HFFc6 (cell line): ENCODE measurements at regions not wholly inside any gene's neighbourhood (a gene's known extent, or its start where the extent isn't known, plus 50 kb on each side); places are given as distances from the start of the nearest gene placed in this dataset.

Experiments
- DNase-seq: peaks from one replicate; pipeline ENCODE4 v3.0.0-alpha.2; 2018
- H3K27ac Mint-ChIP-seq: 2 replicates; pipeline ENCODE4 v1.8.0; 2020; ENCODE audit warnings: mild to moderate bottlenecking, mixed read lengths
- H3K27me3 Mint-ChIP-seq: 2 replicates; pipeline ENCODE4 v1.8.0; 2021; ENCODE audit warnings: mild to moderate bottlenecking, moderate library complexity, mixed read lengths; ENCODE audit not compliant: insufficient read depth
- H3K36me3 Mint-ChIP-seq: 2 replicates; pipeline ENCODE4 v1.8.0; 2021; ENCODE audit warnings: low read depth, mixed read lengths
- H3K4me1 Mint-ChIP-seq: 2 replicates; pipeline ENCODE4 v1.8.0; 2020; ENCODE audit warnings: low read depth, mixed read lengths
- H3K4me3 Mint-ChIP-seq: 2 replicates; pipeline ENCODE4 v1.8.0; 2020; ENCODE audit warnings: mild to moderate bottlenecking, moderate library complexity, mixed read lengths
- H3K9me3 Mint-ChIP-seq: 2 replicates; pipeline ENCODE4 v1.8.0; 2020; ENCODE audit warnings: mild to moderate bottlenecking, mixed read lengths
- CTCF ChIP-seq: fragments of 200-600 bp; sonication (generic); IDR thresholded peaks from 2 replicates; pipeline ENCODE4 v1.5.0; 2021; ENCODE audit warnings: antibody characterized with exemption, mild to moderate bottlenecking

GRCh38 chr5:59956130-59956783 is 62.7 kb upstream of the PDE4D start:
- Mint-ChIP-seq H3K27me3 (peaks cover 10% of the 10 kb centered on the region), H3K4me1 (no peaks in the 10 kb centered on the region), H3K4me3 (no peak overlapping the region), H3K36me3 (no peaks in the 10 kb centered on the region), H3K9me3 (no peaks in the 10 kb centered on the region; the same call in 1 of the 2 replicates), H3K27ac (no peak overlapping the region)
- TF ChIP-seq CTCF, result no peak
- no peak for DNase-seq

- TF ChIP-seq CTCF, result no peak
- H3K36me3 Mint-ChIP-seq, result no peaks in the 10 kb centered on the region
Measured at GRCh38 chr5:59955241-59955640, 61.7 kb upstream of the PDE4D start.

GRCh38 chr5:59943452-59944113 is 50.1 kb upstream of the PDE4D start:
- Mint-ChIP-seq H3K36me3 (no peaks in the 10 kb centered on the region; the same call in 1 of the 2 replicates), H3K27me3 (peaks cover 9% of the 10 kb centered on the region; the same call in 1 of the 2 replicates), H3K27ac (no peak overlapping the region), H3K4me3 (no peak overlapping the region), H3K4me1 (no peaks in the 10 kb centered on the region), H3K9me3 (peaks cover 4% of the 10 kb centered on the region; the same call in 1 of the 2 replicates)
- no peak for DNase-seq
- no peak for TF ChIP-seq CTCF

More at GRCh38 chr5:59955241-59955640, 61.7 kb upstream of the PDE4D start:
- Mint-ChIP-seq H3K27me3 (peaks cover 10% of the 10 kb centered on the region), H3K4me3 (no peak overlapping the region), H3K4me1 (no peaks in the 10 kb centered on the region), H3K9me3 (no peaks in the 10 kb centered on the region; the same call in 1 of the 2 replicates), H3K27ac (no peak overlapping the region)
- no peak for DNase-seq
